A549 (cell line): ENCODE measurements at regions not wholly inside any gene's neighbourhood (a gene's known extent, or its start where the extent isn't known, plus 50 kb on each side); places are given as distances from the start of the nearest gene placed in this dataset.

Source experiments
- ATAC-seq, 2 experiments: fragments of 200-7000 bp in 1 of 2; fragments of >200 bp in 1 of 2; cut with Nextera tagmentation in 1 of 2; cut with Tn5 transposase in 1 of 2; 3 replicates each; pipeline versions ENCODE4 v1.8.0 to v1.9.1; 2018 to 2020; ENCODE audit warnings: mild to moderate bottlenecking in 1 of 2, moderate library complexity in 1 of 2
- CTCF ChIA-PET: fragments of 300-600 bp; sonication (Branson Sonifier 250); formaldehyde crosslinking; extraction: SDS; loops from one replicate; lab custom pipeline; 2021; ENCODE audit warnings: antibody characterized with exemption, inconsistent platforms; lab: Yijun Ruan, JAX
- POLR2A ChIA-PET: fragments of 350-600 bp; formaldehyde crosslinking; extraction: SDS; loops from one replicate; lab custom pipeline; 2021; ENCODE audit warnings: antibody characterized with exemption, inconsistent platforms; lab: Yijun Ruan, JAX
- DNase-seq, 2 experiments: peaks; one replicate each; pipeline versions ENCODE4 v3.0.0 to v3.0.0-alpha.2; 2011 to 2016; ENCODE audit warnings: low read depth in 1 of 2, low spot score in 1 of 2
- FAIRE-seq: peaks from 2 replicates; lab custom pipeline; 2011; peaks lifted over from hg19 to GRCh38; lab: Jason Lieb, UNC
- H3K27ac ChIP-seq, 2 experiments: fragments of >200 bp; sonication (Bioruptor Twin); formaldehyde crosslinking; 3 replicates each; pipeline ENCODE4 v1.5.1; 2016 to 2017
- H3K4me1 ChIP-seq: fragments of >200 bp; sonication (Bioruptor Twin); formaldehyde crosslinking; 3 replicates; pipeline ENCODE4 v1.6.1; 2016
- H3K4me2 ChIP-seq: fragments of >200 bp; sonication (Bioruptor Twin); formaldehyde crosslinking; 3 replicates; pipeline ENCODE4 v1.6.1; 2016
- H3K4me3 ChIP-seq: fragments of >200 bp; sonication (Bioruptor Twin); formaldehyde crosslinking; 3 replicates; pipeline ENCODE4 v1.5.1; 2016
- H3K9me3 ChIP-seq: fragments of >200 bp; sonication (Bioruptor Twin); formaldehyde crosslinking; 3 replicates; pipeline ENCODE4 v1.6.1; 2016
- CBX2 ChIP-seq: fragments of 200-600 bp; sonication (generic); IDR thresholded peaks from 2 replicates; pipeline ENCODE4 v1.6.1; 2016; ENCODE audit warnings: low read depth, mild to moderate bottlenecking, borderline replicate concordance
- CBX8 ChIP-seq: fragments of 200-600 bp; sonication (generic); IDR thresholded peaks from 2 replicates; pipeline ENCODE4 v1.6.1; 2016
- CEBPB ChIP-seq, 2 experiments: fragments of >200 bp in 1 of 2; sonication (Bioruptor Twin) in 1 of 2; formaldehyde crosslinking in 1 of 2; IDR thresholded peaks; 2 replicates each; pipeline ENCODE4 v1.6.1; 2012 to 2016
- CHD2 ChIP-seq: fragments of 150-350 bp; IDR thresholded peaks from 2 replicates; pipeline ENCODE4 v1.6.1; 2014; ENCODE audit warnings: low read length; ENCODE audit not compliant: partially characterized antibody
- CHD4 ChIP-seq: fragments of 200-600 bp; sonication (generic); IDR thresholded peaks from 2 replicates; pipeline ENCODE4 v1.6.1; 2016; ENCODE audit warnings: antibody characterized with exemption, mild to moderate bottlenecking, borderline replicate concordance
- EHF ChIP-seq: fragments of 250-450 bp; sonication (Bioruptor Pico); IDR thresholded peaks from 2 replicates; pipeline ENCODE4 v1.5.0; 2020; ENCODE audit warnings: mild to moderate bottlenecking
- EP300 ChIP-seq, 2 experiments: fragments of >200 bp; sonication (Bioruptor Twin); formaldehyde crosslinking; IDR thresholded peaks; 2 replicates in 1 of 2; 3 replicates in 1 of 2; pipeline ENCODE4 v1.6.1; 2016 to 2017
- FOSB ChIP-seq: fragments of 250-450 bp; sonication (Bioruptor Pico); IDR thresholded peaks from 2 replicates; pipeline ENCODE4 v1.5.0; 2020; ENCODE audit warnings: mild to moderate bottlenecking, moderate library complexity
- FOSL2 ChIP-seq, 2 experiments: fragments of 450-650 bp in 1 of 2; fragments of >200 bp in 1 of 2; sonication (Bioruptor Twin) in 1 of 2; formaldehyde crosslinking; IDR thresholded peaks; 2 replicates each; pipeline versions ENCODE4 v1.5.0 to v1.6.1; 2016 to 2020; ENCODE audit warnings: mild to moderate bottlenecking in 1 of 2, moderate library complexity in 1 of 2
- GATA3 ChIP-seq: IDR thresholded peaks from 2 replicates; pipeline ENCODE4 v1.6.1; 2012; ENCODE audit warnings: borderline replicate concordance
- HEYL ChIP-seq: fragments of 250-450 bp; sonication (Bioruptor Pico); IDR thresholded peaks from 2 replicates; pipeline ENCODE4 v1.8.0; 2021; ENCODE audit warnings: mild to moderate bottlenecking, moderate library complexity
- HOXA7 ChIP-seq: fragments of 250-450 bp; sonication (Bioruptor Pico); IDR thresholded peaks from 2 replicates; pipeline ENCODE4 v1.5.0; 2020; ENCODE audit warnings: mild to moderate bottlenecking, moderate library complexity
- KDM1A ChIP-seq: fragments of 200-600 bp; sonication (generic); IDR thresholded peaks from 2 replicates; pipeline ENCODE4 v1.6.1; 2016; ENCODE audit warnings: low read depth, mild to moderate bottlenecking
- NPAS2 ChIP-seq: fragments of 250-450 bp; sonication (Bioruptor Pico); IDR thresholded peaks from 2 replicates; pipeline ENCODE4 v1.8.0; 2022; ENCODE audit warnings: mild to moderate bottlenecking, moderate library complexity, borderline replicate concordance
- NR3C1 ChIP-seq: fragments of >200 bp; sonication (Bioruptor Twin); formaldehyde crosslinking; IDR thresholded peaks from 3 replicates; pipeline ENCODE4 v1.6.1; 2017
- PHF8 ChIP-seq: fragments of 200-600 bp; sonication (generic); IDR thresholded peaks from 2 replicates; pipeline ENCODE4 v1.6.1; 2016; ENCODE audit warnings: low read depth, mild to moderate bottlenecking, antibody characterized with exemption, moderate library complexity, borderline replicate concordance
- POLR2AphosphoS2 ChIP-seq: conservative IDR thresholded peaks from 2 replicates; pipeline ENCODE4 v1.6.1; 2012; ENCODE audit warnings: low read length, improper control_type of control experiment, inconsistent platforms
- RAD21 ChIP-seq, 2 experiments: fragments of >200 bp in 1 of 2; sonication (Bioruptor Twin) in 1 of 2; formaldehyde crosslinking in 1 of 2; IDR thresholded peaks in 1 of 2; conservative IDR thresholded peaks in 1 of 2; 2 replicates in 1 of 2; 3 replicates in 1 of 2; pipeline ENCODE4 v1.6.1; 2012 to 2018; ENCODE audit warnings: inconsistent platforms in 1 of 2
- RCOR1 ChIP-seq: fragments of 150-350 bp; IDR thresholded peaks from 2 replicates; pipeline ENCODE4 v1.6.1; 2014; ENCODE audit warnings: antibody characterized with exemption, low read length, low read depth
- RFX5 ChIP-seq: fragments of 450-650 bp; IDR thresholded peaks from 2 replicates; pipeline ENCODE4 v1.7.1; 2014; ENCODE audit warnings: antibody characterized with exemption, mild to moderate bottlenecking, moderate library complexity
- SMC3 ChIP-seq: fragments of >200 bp; sonication (Bioruptor Twin); formaldehyde crosslinking; IDR thresholded peaks from 3 replicates; pipeline ENCODE4 v1.6.1; 2018; ENCODE audit warnings: inconsistent platforms
- SREBF2 ChIP-seq: fragments of 450-650 bp; IDR thresholded peaks from 2 replicates; pipeline ENCODE4 v1.6.1; 2014; ENCODE audit warnings: mild to moderate bottlenecking, moderate library complexity
- ZFP36 ChIP-seq: fragments of 450-650 bp; IDR thresholded peaks from 2 replicates; pipeline ENCODE4 v1.6.1; 2014; ENCODE audit warnings: borderline replicate concordance; ENCODE audit not compliant: partially characterized antibody
- ZNF302 ChIP-seq: fragments of 250-450 bp; sonication (Bioruptor Pico); IDR thresholded peaks from 2 replicates; pipeline ENCODE4 v1.9.0; 2021; ENCODE audit warnings: inconsistent platforms, mild to moderate bottlenecking, moderate library complexity
- WGBS: methylation state at CpG from one replicate; pipeline ENCODE4 v1.1.6; 2017; ENCODE audit errors: missing lambda C conversion rate; 5-methylcytosine and 5-hydroxymethylcytosine counted together
- TF ChIP-seq, protein P1 (sequence below): fragments of 200-600 bp; sonication (generic); IDR thresholded peaks from 2 replicates; pipeline ENCODE4 v1.6.1; 2016; ENCODE audit warnings: antibody characterized with exemption, mild to moderate bottlenecking, moderate library complexity
- TF ChIP-seq, protein P2 (sequence below): IDR thresholded peaks from 2 replicates; pipeline ENCODE4 v1.6.1; 2012
- TF ChIP-seq, protein P3 (sequence below): IDR thresholded peaks from 2 replicates; pipeline ENCODE4 v1.6.1; 2012

DNA sequence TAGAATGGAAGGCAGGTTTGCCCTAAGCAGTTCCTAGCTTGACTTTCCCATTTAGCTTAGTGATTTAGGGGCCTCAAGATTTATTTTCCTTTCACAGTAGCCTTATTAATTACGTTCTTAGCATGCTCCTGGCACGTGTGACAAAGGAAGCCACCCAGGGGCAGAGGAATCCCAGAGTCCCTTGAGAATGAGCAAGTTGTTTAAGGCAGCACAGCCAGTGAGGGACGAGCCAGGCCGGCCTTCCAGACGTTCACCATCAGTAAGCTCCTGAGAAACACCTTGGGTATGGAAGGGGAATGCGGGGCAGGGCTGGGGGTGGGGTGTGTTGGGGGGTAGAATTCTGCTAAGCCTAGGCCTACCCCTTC is 76.3 kb downstream of the SOWAHC start:
- 66% methylated on average over 6 of the region's 6 CpGs for WGBS
- POLR2A ChIA-PET, result no interaction called here
- ATAC-seq, result no peak
- no peak for TF ChIP-seq RAD21 (conservative IDR thresholded peaks at IDR 0.05 in 1 of 2, IDR thresholded peaks at IDR 0.05 in 1 of 2)
- TF ChIP-seq EP300 (IDR thresholded peaks at IDR 0.05), result no peak
- no peak for TF ChIP-seq KDM1A
- TF ChIP-seq EHF (CRISPR knock-in tag), result no peak
- TF ChIP-seq CBX8, result no peak
- TF ChIP-seq, protein P1, sequence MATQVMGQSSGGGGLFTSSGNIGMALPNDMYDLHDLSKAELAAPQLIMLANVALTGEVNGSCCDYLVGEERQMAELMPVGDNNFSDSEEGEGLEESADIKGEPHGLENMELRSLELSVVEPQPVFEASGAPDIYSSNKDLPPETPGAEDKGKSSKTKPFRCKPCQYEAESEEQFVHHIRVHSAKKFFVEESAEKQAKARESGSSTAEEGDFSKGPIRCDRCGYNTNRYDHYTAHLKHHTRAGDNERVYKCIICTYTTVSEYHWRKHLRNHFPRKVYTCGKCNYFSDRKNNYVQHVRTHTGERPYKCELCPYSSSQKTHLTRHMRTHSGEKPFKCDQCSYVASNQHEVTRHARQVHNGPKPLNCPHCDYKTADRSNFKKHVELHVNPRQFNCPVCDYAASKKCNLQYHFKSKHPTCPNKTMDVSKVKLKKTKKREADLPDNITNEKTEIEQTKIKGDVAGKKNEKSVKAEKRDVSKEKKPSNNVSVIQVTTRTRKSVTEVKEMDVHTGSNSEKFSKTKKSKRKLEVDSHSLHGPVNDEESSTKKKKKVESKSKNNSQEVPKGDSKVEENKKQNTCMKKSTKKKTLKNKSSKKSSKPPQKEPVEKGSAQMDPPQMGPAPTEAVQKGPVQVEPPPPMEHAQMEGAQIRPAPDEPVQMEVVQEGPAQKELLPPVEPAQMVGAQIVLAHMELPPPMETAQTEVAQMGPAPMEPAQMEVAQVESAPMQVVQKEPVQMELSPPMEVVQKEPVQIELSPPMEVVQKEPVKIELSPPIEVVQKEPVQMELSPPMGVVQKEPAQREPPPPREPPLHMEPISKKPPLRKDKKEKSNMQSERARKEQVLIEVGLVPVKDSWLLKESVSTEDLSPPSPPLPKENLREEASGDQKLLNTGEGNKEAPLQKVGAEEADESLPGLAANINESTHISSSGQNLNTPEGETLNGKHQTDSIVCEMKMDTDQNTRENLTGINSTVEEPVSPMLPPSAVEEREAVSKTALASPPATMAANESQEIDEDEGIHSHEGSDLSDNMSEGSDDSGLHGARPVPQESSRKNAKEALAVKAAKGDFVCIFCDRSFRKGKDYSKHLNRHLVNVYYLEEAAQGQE, result no peak
- no peak for TF ChIP-seq NR3C1
- TF ChIP-seq ZNF302 (CRISPR knock-in tag), result no peak
- no peak for TF ChIP-seq FOSB (CRISPR knock-in tag)
- no peak for TF ChIP-seq NPAS2
- TF ChIP-seq, protein P2, sequence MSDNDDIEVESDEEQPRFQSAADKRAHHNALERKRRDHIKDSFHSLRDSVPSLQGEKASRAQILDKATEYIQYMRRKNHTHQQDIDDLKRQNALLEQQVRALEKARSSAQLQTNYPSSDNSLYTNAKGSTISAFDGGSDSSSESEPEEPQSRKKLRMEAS, result no peak
- TF ChIP-seq SREBF2, result no peak
- TF ChIP-seq ZFP36, result no peak
- TF ChIP-seq CHD4, result no peak
- no peak for TF ChIP-seq RFX5
- TF ChIP-seq POLR2AphosphoS2, result no peak
- no peak for TF ChIP-seq CBX2
- TF ChIP-seq GATA3, result no peak
- TF ChIP-seq PHF8, result no peak
- no peak for TF ChIP-seq RCOR1
- Histone ChIP-seq H3K4me3 (no peak overlapping the region), H3K27ac (no peak overlapping the region), H3K4me1 (peaks cover 9% of the 10 kb centered on the region), H3K9me3 (no peaks in the 10 kb centered on the region), H3K4me2 (no peak overlapping the region)
- no peak for DNase-seq
- FAIRE-seq, result no peak
- CTCF ChIA-PET, result no interaction called here

DNA sequence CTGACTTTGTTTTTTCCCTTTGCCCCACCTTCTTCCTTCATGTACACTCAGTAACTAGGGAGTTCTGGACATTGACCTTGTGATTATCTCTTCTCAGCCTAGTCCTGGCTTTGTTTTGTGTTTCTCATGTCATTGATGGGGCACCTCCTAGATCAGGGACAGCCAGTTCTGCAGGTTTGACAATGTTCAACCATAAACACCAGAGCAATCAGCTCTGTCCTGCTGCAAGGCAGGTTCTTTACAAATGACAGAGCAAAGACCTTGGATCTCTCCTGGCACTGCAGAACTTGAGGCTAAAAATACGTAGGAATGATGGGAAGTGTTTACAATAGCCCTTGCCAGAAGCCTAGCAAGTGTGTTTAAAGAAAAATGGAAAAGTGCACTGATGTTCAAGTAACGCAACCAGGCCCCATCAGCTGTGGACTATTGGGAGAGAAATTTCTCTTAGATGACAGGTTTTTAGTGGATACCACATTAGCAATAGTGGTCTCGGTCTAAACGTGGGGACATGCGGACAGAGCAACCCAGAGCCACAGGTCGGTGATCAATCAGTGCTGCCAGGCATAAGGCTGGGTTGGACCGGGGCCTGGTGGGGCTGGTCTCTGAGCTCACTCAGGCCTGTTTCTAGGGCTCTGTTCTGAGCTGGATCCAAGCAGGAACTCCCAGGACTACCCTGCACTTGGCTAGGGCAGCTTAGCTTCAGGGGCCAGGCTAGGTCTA is 76.8 kb downstream of the SOWAHC start:
- no peak for DNase-seq
- no peak for ATAC-seq
- TF ChIP-seq HOXA7, result no peak
- no peak for TF ChIP-seq SMC3
- TF ChIP-seq CHD4, result no peak
- TF ChIP-seq POLR2AphosphoS2, result no peak
- no peak for TF ChIP-seq NPAS2
- TF ChIP-seq FOSL2 (IDR thresholded peaks at IDR 0.05), result no peak
- no peak for TF ChIP-seq FOSL2 (CRISPR knock-in tag; IDR thresholded peaks at IDR 0.05)
- no peak for TF ChIP-seq FOSB (CRISPR knock-in tag)
- TF ChIP-seq CBX2, result no peak
- TF ChIP-seq HEYL (CRISPR knock-in tag), result no peak
- no peak for TF ChIP-seq CHD2
- no peak for TF ChIP-seq SREBF2
- no peak for TF ChIP-seq CBX8
- no peak for TF ChIP-seq CEBPB (IDR thresholded peaks at IDR 0.05)
- TF ChIP-seq, protein P3, sequence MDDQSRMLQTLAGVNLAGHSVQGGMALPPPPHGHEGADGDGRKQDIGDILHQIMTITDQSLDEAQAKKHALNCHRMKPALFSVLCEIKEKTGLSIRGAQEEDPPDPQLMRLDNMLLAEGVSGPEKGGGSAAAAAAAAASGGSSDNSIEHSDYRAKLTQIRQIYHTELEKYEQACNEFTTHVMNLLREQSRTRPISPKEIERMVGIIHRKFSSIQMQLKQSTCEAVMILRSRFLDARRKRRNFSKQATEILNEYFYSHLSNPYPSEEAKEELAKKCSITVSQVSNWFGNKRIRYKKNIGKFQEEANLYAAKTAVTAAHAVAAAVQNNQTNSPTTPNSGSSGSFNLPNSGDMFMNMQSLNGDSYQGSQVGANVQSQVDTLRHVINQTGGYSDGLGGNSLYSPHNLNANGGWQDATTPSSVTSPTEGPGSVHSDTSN, result no peak
- TF ChIP-seq ZNF302 (CRISPR knock-in tag), result no peak
- Histone ChIP-seq H3K4me1 (peaks cover 9% of the 10 kb centered on the region), H3K4me3 (no peak overlapping the region), H3K27ac (no peak overlapping the region), H3K9me3 (no peaks in the 10 kb centered on the region), H3K4me2 (no peak overlapping the region)
- ChIA-PET POLR2A (no interaction called here), CTCF (interaction anchor here (0.5 kb wide), 1 partner anchor 1325 kb away, joined by 3 read pairs; no protein-coding TSS in a partner anchor)
- 70% methylated on average over 7 of the region's 7 CpGs for WGBS
- no peak for FAIRE-seq
